ENCODE measurements at regions not wholly inside any gene's neighbourhood (a gene's known extent, or its start where the extent isn't known, plus 50 kb on each side); places are given as distances from the start of the nearest gene placed in this dataset.

DNA sequence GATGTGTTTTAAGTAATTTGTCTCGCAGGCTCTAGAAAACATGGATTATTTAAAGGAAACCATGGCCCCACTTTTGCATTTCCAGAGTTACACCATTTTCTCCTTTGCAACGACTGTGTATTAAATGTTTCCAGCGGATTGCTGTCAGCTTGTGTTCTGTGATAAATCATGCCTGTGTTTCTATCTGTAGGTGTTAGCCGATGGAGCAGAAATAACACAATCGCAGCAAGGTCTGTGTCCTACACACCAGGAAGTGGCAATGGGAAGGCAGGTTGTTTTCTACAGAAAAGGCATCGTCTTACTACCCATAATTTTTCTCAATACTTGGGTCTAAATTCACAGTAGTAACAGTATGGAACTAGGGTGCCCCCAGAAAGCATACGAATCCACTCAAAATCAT is 590.1 kb downstream of the NLGN4X start:
- peak; percentile 5 for FAIRE-seq
- no peaks in the 10 kb centered on the region for H3K9me3 ChIP-seq (ENCODE audit: insufficient read depth, low read depth, low read length)
- H3K4me3 ChIP-seq (ENCODE audit: insufficient read depth, low read depth, low read length) = no peak overlapping the region
- no peaks in the 10 kb centered on the region for H4K20me1 ChIP-seq (ENCODE audit: insufficient read depth, low read length)
- Mint-ChIP-seq H3K9me3 (ENCODE audit: unreplicated experiment) (no peaks in the 10 kb centered on the region), H3K36me3 (ENCODE audit: low read depth, unreplicated experiment) (no peaks in the 10 kb centered on the region), H3K4me1 (ENCODE audit: low read depth, unreplicated experiment) (no peaks in the 10 kb centered on the region), H3K27me3 (ENCODE audit: low read depth, unreplicated experiment) (peaks cover 2% of the 10 kb centered on the region), H3K4me3 (ENCODE audit: unreplicated experiment) (no peak overlapping the region), H3K27ac (ENCODE audit: unreplicated experiment) (no peak overlapping the region)
- H2AFZ ChIP-seq (ENCODE audit: low read depth, low read length) = no peak overlapping the region
- TF ChIP-seq EZH2 (IDR thresholded peaks at IDR 0.05; ENCODE audit: insufficient read depth, low read length) = no peak
- TF ChIP-seq, protein P1, sequence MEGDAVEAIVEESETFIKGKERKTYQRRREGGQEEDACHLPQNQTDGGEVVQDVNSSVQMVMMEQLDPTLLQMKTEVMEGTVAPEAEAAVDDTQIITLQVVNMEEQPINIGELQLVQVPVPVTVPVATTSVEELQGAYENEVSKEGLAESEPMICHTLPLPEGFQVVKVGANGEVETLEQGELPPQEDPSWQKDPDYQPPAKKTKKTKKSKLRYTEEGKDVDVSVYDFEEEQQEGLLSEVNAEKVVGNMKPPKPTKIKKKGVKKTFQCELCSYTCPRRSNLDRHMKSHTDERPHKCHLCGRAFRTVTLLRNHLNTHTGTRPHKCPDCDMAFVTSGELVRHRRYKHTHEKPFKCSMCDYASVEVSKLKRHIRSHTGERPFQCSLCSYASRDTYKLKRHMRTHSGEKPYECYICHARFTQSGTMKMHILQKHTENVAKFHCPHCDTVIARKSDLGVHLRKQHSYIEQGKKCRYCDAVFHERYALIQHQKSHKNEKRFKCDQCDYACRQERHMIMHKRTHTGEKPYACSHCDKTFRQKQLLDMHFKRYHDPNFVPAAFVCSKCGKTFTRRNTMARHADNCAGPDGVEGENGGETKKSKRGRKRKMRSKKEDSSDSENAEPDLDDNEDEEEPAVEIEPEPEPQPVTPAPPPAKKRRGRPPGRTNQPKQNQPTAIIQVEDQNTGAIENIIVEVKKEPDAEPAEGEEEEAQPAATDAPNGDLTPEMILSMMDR (IDR thresholded peaks at IDR 0.05; ENCODE audit: insufficient read depth, low read depth, low read length) = no peak
- H3K27me3 ChIP-seq (ENCODE audit: insufficient read depth, low read length) = no peaks in the 10 kb centered on the region
- no peak for DNase-seq (ENCODE audit: low read depth)
- H3K27ac ChIP-seq (ENCODE audit: low read depth, low read length) = no peak overlapping the region
- no peak overlapping the region for H3K9ac ChIP-seq (ENCODE audit: low read length)
- H3K36me3 ChIP-seq (ENCODE audit: insufficient read depth, low read length) = no peaks in the 10 kb centered on the region
- H3K4me2 ChIP-seq (ENCODE audit: low read length) = no peak overlapping the region
- H3K79me2 ChIP-seq (ENCODE audit: insufficient read depth, low read length) = no peaks in the 10 kb centered on the region
- H3K4me1 ChIP-seq (ENCODE audit: insufficient read depth, low read length) = no peaks in the 10 kb centered on the region

DNA sequence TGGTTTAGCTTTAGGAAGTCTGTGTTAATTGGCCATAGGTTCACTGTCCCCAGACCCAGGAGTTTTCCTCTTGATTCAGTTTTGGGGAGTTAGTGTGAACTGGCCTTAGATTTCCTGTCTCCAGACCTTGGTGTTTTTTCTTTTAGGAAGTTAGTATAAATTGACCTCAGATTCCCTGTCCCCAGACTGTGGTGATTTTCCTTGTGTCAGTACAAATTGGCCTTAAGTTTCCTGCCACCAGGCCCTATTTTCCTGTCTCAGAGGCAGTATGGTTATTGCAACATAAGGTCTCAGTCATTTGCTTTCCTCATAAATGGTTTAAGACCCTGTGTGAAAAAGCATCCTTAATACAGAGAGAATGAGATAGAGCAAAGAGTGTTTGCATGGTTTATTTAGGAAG is 595.8 kb downstream of the NLGN4X start:
- Mint-ChIP-seq H3K4me1 (ENCODE audit: low read depth, unreplicated experiment) (no peaks in the 10 kb centered on the region), H3K9me3 (ENCODE audit: unreplicated experiment) (no peaks in the 10 kb centered on the region), H3K36me3 (ENCODE audit: low read depth, unreplicated experiment) (no peaks in the 10 kb centered on the region), H3K27me3 (ENCODE audit: low read depth, unreplicated experiment) (no peaks in the 10 kb centered on the region), H3K4me3 (ENCODE audit: unreplicated experiment) (no peak overlapping the region), H3K27ac (ENCODE audit: unreplicated experiment) (no peak overlapping the region)
- no peak for TF ChIP-seq EZH2 (IDR thresholded peaks at IDR 0.05; ENCODE audit: insufficient read depth, low read length)
- TF ChIP-seq, protein P1 (IDR thresholded peaks at IDR 0.05; ENCODE audit: insufficient read depth, low read depth, low read length) = no peak
- no peak overlapping the region for H3K4me2 ChIP-seq (ENCODE audit: low read length)
- H3K9me3 ChIP-seq (ENCODE audit: insufficient read depth, low read depth, low read length) = no peaks in the 10 kb centered on the region
- H3K27me3 ChIP-seq (ENCODE audit: insufficient read depth, low read length) = no peaks in the 10 kb centered on the region
- H3K27ac ChIP-seq (ENCODE audit: low read depth, low read length) = no peak overlapping the region
- no peak for DNase-seq (ENCODE audit: low read depth)
- H3K79me2 ChIP-seq (ENCODE audit: insufficient read depth, low read length) = no peaks in the 10 kb centered on the region
- FAIRE-seq = peak; percentile 92
- H4K20me1 ChIP-seq (ENCODE audit: insufficient read depth, low read length) = no peaks in the 10 kb centered on the region
- H3K4me3 ChIP-seq (ENCODE audit: insufficient read depth, low read depth, low read length) = no peak overlapping the region
- H3K4me1 ChIP-seq (ENCODE audit: insufficient read depth, low read length) = no peaks in the 10 kb centered on the region
- no peaks in the 10 kb centered on the region for H3K36me3 ChIP-seq (ENCODE audit: insufficient read depth, low read length)
- H2AFZ ChIP-seq (ENCODE audit: low read depth, low read length) = no peak overlapping the region
- H3K9ac ChIP-seq (ENCODE audit: low read length) = no peak overlapping the region

DNA sequence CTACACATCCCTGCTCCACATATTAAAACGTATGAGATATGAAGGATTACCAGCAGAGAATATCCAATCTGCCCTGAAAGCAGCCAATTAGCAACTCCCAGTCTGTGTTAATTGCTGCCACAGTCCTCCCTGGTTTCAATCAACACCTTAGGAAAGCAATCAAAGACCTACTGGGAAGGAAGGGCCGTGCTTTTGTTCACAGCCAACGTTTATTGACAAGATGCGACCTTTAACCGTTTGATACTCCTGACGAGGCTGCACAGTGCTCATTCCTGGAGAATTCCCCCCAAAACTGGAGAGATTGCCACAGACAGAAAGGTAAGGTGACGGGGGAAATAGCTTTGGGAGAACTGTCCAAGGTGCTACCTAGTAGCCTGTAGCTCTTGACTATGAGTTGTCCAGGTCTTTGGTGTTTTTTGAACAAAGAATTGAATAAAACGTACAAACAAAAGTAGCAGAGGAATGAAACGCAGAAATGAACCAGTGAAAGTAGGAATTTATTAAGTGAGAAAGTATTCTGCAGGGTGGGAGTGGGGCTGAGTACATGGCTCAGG is 596.5 kb downstream of the NLGN4X start:
- DNase-seq (ENCODE audit: low read depth) = no peak
- Histone ChIP-seq H3K9me3 (ENCODE audit: insufficient read depth, low read depth, low read length) (no peaks in the 10 kb centered on the region), H3K79me2 (ENCODE audit: insufficient read depth, low read length) (no peaks in the 10 kb centered on the region), H4K20me1 (ENCODE audit: insufficient read depth, low read length) (no peaks in the 10 kb centered on the region), H3K9ac (ENCODE audit: low read length) (no peak overlapping the region), H3K27ac (ENCODE audit: low read depth, low read length) (no peak overlapping the region), H2AFZ (ENCODE audit: low read depth, low read length) (no peak overlapping the region), H3K36me3 (ENCODE audit: insufficient read depth, low read length) (no peaks in the 10 kb centered on the region), H3K4me3 (ENCODE audit: insufficient read depth, low read depth, low read length) (no peak overlapping the region), H3K27me3 (ENCODE audit: insufficient read depth, low read length) (no peaks in the 10 kb centered on the region), H3K4me2 (ENCODE audit: low read length) (no peak overlapping the region), H3K4me1 (ENCODE audit: insufficient read depth, low read length) (no peaks in the 10 kb centered on the region)
- no peak for FAIRE-seq
- H3K9me3 Mint-ChIP-seq (ENCODE audit: unreplicated experiment) = no peaks in the 10 kb centered on the region
- no peaks in the 10 kb centered on the region for H3K36me3 Mint-ChIP-seq (ENCODE audit: low read depth, unreplicated experiment)
- no peak overlapping the region for H3K27ac Mint-ChIP-seq (ENCODE audit: unreplicated experiment)
- no peak for TF ChIP-seq EZH2 (IDR thresholded peaks at IDR 0.05; ENCODE audit: insufficient read depth, low read length)
- TF ChIP-seq, protein P1 (IDR thresholded peaks at IDR 0.05; ENCODE audit: insufficient read depth, low read depth, low read length) = no peak
- no peaks in the 10 kb centered on the region for H3K27me3 Mint-ChIP-seq (ENCODE audit: low read depth, unreplicated experiment)
- no peaks in the 10 kb centered on the region for H3K4me1 Mint-ChIP-seq (ENCODE audit: low read depth, unreplicated experiment)
- no peak overlapping the region for H3K4me3 Mint-ChIP-seq (ENCODE audit: unreplicated experiment)

Measured in astrocyte (in vitro differentiated cells and primary cell).